GM12872 (cell line): ENCODE measurements at regions not wholly inside any gene's neighbourhood (a gene's known extent, or its start where the extent isn't known, plus 50 kb on each side); places are given as distances from the start of the nearest gene placed in this dataset.

Experiments used
- CTCF ChIP-seq: IDR thresholded peaks from 3 replicates; pipeline ENCODE4 v1.5.1; 2011; ENCODE audit warnings: low read depth, mild to moderate bottlenecking, low read length, moderate library complexity; ENCODE audit not compliant: insufficient read depth

GRCh38 chr2:187157046-187157445 is 291.0 kb downstream of the CALCRL start:
- no peak for TF ChIP-seq CTCF

- TF ChIP-seq CTCF, result no peak
These were observed 292.6 kb downstream of the CALCRL start for GRCh38 chr2:187155476-187155875.

- TF ChIP-seq CTCF, result no peak
These were observed 297.4 kb downstream of the CALCRL start for GRCh38 chr2:187150670-187151069.

DNA sequence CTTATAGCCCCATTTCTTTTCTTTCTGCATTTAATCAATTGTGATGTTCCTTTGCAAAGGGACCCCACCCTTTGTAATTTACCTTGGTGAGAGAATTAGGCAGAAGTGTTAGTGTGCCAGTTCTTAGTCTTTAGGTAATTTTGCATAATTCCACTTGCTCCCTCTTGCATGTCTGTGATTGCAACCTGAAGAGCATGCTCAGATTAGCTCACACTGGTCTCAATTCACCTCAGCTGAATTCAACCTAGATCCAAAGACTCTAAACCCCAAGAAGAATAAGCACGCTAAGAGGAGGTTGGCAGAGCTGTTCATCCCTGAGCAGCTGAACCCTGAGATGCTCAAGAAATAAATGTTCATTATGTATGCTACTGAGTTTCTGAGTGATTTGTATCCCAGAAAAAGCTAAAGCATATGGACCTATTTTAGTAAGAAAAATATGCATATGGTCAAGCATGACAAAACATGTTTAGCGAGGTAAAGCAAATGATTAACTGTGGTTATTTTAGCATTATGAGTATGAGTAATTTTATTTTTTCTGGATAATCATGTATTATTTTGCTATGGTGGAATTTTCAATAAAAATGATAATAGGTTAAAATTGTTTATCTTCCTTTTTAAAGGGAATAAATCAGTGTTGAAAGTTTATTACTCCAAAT is 299.2 kb upstream of the ZSWIM2 start:
- TF ChIP-seq CTCF, result no peak

DNA sequence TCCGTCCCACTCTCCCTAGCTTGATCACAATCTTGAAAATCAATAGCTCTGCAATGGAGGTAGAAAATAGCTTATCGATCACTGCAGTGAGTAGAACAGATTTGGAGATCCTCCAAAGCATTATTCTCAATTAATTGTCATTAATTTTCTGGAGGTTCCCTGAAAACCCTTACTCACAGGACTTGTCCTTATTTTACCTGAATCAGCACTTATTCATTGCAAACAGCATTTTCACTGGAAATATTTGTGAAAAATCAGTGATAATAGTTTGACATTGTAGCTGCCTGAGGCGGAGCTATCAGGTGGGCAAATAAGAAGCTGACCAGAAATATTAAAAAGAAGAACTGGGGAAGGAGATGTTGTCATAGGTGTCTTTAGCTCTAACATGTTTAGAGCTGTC is 294.6 kb upstream of the ZSWIM2 start:
- TF ChIP-seq CTCF, result no peak

DNA sequence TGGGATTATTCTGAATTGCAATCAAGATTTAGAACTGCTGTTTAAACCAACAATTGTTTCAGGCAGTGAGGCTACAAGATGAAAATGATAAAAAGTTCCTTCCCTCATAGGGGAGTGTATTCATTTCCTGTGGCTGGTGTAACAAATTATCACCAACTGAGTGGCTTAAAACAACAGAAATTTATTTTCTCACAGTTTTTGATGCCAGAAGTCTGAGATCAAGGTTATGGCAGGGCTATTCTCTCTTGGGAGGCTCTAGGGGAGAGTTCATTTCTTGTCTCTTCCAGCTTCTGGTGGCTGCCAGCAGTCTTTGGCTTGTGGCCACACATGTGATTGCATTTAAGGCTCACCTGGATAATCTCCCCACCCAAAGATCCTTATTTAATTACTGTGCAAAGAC is 290.5 kb upstream of the ZSWIM2 start:
- TF ChIP-seq CTCF, result no peak

DNA sequence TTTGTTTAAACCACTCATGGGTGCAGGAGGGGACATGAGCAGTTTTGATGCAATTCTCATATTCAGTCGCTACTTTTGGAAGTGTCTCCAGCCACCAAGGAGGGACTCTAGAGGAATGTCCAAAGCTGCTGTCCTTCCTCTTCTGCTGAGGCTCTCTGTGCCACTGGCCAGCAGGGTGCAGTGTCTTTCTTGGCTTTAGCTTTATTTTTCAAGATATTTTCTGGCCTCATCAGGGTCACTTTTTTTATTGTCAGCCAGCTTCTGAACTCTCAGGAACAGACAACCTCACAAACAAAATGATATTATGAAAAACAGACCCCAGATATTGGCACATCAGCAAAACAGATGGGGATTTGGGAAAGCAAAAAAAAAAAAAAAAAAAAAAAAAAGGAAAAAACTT is 289.3 kb upstream of the ZSWIM2 start:
- TF ChIP-seq CTCF, result peak; percentile 64

DNA sequence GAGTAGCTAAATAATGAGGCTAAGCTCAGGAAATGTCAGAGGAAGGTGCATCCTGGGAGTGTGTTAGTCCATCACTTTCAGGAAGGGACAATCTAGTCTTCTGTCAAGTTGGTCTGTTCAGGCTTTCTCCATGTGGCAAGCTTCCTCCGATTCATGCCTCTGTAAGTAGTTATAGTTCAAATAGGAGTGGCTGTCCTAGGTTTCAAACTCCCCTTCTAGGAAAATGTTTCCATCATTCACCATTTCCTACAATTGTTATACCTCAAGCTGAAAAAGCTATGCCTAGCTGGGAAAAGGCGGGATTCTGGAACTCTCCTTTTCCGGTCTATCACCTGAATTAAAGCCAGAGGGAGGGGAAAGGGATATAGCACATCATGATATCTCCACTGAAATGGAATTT is 287.7 kb upstream of the ZSWIM2 start:
- no peak for TF ChIP-seq CTCF
